ENCODE measurements at regions not wholly inside any gene's neighbourhood (a gene's known extent, or its start where the extent isn't known, plus 50 kb on each side); places are given as distances from the start of the nearest gene placed in this dataset.

DNA sequence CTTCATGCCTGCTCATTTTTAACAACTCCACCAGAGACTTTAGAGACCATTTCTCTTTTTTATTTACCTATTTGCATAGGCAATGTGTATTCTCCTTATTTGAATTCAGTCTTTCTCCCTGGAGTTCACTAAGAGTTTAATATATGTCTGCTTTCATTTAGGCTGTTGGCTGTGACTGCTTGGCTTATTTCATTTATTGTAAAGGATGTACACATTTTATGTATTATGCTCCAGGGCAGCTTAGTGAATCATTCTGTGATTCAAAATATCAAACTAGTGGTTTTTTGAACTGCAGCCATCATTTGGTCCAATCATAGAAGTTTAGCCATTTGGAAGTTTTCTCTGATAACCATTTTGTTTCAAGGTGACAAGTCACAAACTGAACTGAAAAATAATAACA, 229.6 kb downstream of the LPIN1 start:
- no TSS peak for BruUV-seq (replicated peaks)
- TF ChIP-seq TCF7L2 (IDR thresholded peaks at IDR 0.05; ENCODE audit: low read depth, low read length) (no peak), POLR2AphosphoS5 (IDR thresholded peaks at IDR 0.05; ENCODE audit: low read depth, low read length) (no peak), SIN3A (IDR thresholded peaks at IDR 0.05; ENCODE audit: borderline replicate concordance, insufficient read depth, low read depth, low read length) (no peak)
- TF ChIP-seq, protein P1, sequence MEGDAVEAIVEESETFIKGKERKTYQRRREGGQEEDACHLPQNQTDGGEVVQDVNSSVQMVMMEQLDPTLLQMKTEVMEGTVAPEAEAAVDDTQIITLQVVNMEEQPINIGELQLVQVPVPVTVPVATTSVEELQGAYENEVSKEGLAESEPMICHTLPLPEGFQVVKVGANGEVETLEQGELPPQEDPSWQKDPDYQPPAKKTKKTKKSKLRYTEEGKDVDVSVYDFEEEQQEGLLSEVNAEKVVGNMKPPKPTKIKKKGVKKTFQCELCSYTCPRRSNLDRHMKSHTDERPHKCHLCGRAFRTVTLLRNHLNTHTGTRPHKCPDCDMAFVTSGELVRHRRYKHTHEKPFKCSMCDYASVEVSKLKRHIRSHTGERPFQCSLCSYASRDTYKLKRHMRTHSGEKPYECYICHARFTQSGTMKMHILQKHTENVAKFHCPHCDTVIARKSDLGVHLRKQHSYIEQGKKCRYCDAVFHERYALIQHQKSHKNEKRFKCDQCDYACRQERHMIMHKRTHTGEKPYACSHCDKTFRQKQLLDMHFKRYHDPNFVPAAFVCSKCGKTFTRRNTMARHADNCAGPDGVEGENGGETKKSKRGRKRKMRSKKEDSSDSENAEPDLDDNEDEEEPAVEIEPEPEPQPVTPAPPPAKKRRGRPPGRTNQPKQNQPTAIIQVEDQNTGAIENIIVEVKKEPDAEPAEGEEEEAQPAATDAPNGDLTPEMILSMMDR (IDR thresholded peaks at IDR 0.05), result no peak
- TF ChIP-seq, protein P2, sequence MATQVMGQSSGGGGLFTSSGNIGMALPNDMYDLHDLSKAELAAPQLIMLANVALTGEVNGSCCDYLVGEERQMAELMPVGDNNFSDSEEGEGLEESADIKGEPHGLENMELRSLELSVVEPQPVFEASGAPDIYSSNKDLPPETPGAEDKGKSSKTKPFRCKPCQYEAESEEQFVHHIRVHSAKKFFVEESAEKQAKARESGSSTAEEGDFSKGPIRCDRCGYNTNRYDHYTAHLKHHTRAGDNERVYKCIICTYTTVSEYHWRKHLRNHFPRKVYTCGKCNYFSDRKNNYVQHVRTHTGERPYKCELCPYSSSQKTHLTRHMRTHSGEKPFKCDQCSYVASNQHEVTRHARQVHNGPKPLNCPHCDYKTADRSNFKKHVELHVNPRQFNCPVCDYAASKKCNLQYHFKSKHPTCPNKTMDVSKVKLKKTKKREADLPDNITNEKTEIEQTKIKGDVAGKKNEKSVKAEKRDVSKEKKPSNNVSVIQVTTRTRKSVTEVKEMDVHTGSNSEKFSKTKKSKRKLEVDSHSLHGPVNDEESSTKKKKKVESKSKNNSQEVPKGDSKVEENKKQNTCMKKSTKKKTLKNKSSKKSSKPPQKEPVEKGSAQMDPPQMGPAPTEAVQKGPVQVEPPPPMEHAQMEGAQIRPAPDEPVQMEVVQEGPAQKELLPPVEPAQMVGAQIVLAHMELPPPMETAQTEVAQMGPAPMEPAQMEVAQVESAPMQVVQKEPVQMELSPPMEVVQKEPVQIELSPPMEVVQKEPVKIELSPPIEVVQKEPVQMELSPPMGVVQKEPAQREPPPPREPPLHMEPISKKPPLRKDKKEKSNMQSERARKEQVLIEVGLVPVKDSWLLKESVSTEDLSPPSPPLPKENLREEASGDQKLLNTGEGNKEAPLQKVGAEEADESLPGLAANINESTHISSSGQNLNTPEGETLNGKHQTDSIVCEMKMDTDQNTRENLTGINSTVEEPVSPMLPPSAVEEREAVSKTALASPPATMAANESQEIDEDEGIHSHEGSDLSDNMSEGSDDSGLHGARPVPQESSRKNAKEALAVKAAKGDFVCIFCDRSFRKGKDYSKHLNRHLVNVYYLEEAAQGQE (IDR thresholded peaks at IDR 0.05; ENCODE audit: insufficient read depth in 1 of 2, low read depth in 2 of 2, low read length in 1 of 2), result no peak
- in situ Hi-C loops (cut with HindIII; ENCODE audit: low pct_unique_long_range_greater_than_20kb, low sequenced_read_pairs), result no loop called here
- H3K27ac ChIP-seq (ENCODE audit: low read length), result no peak overlapping the region
- intact Hi-C loops (cut with micrococcal nuclease; ENCODE audit: unreplicated experiment), result no loop called here
- DNase-seq (ENCODE audit: low read depth, low spot score) (no peak), ATAC-seq (no peak)
- CTCF ChIA-PET, result no interaction called here
- H3K9me3 ChIP-seq (ENCODE audit: control insufficient read depth, insufficient read depth, low read depth, low read length), result peaks cover 10% of the 10 kb centered on the region
- no peak overlapping the region for H3K4me3 ChIP-seq (ENCODE audit: low read depth in 2 of 2, low read length in 2 of 2)
- no peaks in the 10 kb centered on the region for H3K27me3 ChIP-seq (ENCODE audit: control insufficient read depth, insufficient read depth, low read length)
- H3K4me1 ChIP-seq (ENCODE audit: control insufficient read depth, insufficient read depth, low read length), result no peaks in the 10 kb centered on the region
- POLR2A ChIA-PET, result no interaction called here
- no peaks in the 10 kb centered on the region for H3K36me3 ChIP-seq (ENCODE audit: control insufficient read depth, insufficient read depth, low read length)

DNA sequence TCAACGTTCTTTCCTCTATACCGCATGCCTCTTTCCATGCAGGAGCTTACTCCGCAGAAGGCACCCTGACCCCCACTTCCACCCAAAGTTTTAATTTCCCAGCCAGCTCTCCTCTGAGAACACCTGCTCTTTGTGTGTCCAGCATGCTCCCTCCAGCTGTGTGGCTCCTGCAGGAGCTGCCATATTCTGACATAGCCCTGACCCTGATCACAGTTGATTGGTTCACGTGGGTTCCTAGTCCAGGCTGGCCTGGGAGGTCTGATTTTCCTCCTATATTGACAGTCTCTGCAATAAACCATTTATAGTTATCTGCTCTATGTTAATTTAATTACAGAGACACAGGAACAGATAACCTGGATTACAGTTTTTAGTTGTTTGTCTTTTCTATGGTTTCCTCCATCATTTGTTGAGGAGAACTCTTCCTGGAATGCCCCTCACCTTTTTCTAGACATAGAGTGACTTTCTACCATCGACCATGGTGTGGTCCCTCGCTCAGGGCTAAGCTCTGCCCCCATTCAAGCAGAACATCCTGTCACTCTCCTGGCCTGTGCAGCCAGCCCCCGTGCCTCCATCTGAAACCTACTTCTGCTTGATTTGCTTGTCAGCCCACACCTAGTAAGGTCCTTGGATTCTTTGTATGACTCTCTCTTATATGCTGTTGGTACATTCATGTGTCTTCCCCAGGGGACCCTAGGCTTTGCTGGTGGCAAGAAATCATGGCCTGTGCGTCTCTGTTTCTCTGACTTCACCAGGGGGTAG, 231.5 kb downstream of the LPIN1 start:
- Histone ChIP-seq H3K27me3 (ENCODE audit: control insufficient read depth, insufficient read depth, low read length) (no peaks in the 10 kb centered on the region), H3K36me3 (ENCODE audit: control insufficient read depth, insufficient read depth, low read length) (no peaks in the 10 kb centered on the region), H3K27ac (ENCODE audit: low read length) (no peak overlapping the region), H3K9me3 (ENCODE audit: control insufficient read depth, insufficient read depth, low read depth, low read length) (peaks cover 10% of the 10 kb centered on the region), H3K4me1 (ENCODE audit: control insufficient read depth, insufficient read depth, low read length) (no peaks in the 10 kb centered on the region), H3K4me3 (ENCODE audit: low read depth in 2 of 2, low read length in 2 of 2) (no peak overlapping the region)
- no TSS peak for BruUV-seq (replicated peaks)
- TF ChIP-seq, protein P1 (IDR thresholded peaks at IDR 0.05), result no peak
- TF ChIP-seq, protein P2 (IDR thresholded peaks at IDR 0.05; ENCODE audit: insufficient read depth in 1 of 2, low read depth in 2 of 2, low read length in 1 of 2), result no peak
- intact Hi-C loops (cut with micrococcal nuclease; ENCODE audit: unreplicated experiment) (no loop called here), in situ Hi-C loops (cut with HindIII; ENCODE audit: low pct_unique_long_range_greater_than_20kb, low sequenced_read_pairs) (no loop called here)
- ATAC-seq (no peak), DNase-seq (ENCODE audit: low read depth, low spot score) (no peak)
- POLR2A ChIA-PET, result no interaction called here
- CTCF ChIA-PET, result no interaction called here

All from Panc1 (cell line).